Epithelial cell of esophagus (primary cell): ENCODE measurements at regions not wholly inside any gene's neighbourhood (a gene's known extent, or its start where the extent isn't known, plus 50 kb on each side); places are given as distances from the start of the nearest gene placed in this dataset.

Source experiments
- DNase-seq: peaks from one replicate; pipeline ENCODE4 v3.0.0; 2010; ENCODE audit warnings: low read depth
- H3K4me3 ChIP-seq: 2 replicates; pipeline ENCODE4 v1.5.1; 2011; ENCODE audit warnings: mild to moderate bottlenecking, low read length, control low read depth
- TF ChIP-seq, protein P1 (sequence below): IDR thresholded peaks from 2 replicates; pipeline ENCODE4 v1.5.1; 2011; ENCODE audit warnings: low read depth, mild to moderate bottlenecking, low read length, control low read depth, inconsistent platforms; ENCODE audit not compliant: insufficient read depth; ENCODE audit errors: missing control alignments

DNA sequence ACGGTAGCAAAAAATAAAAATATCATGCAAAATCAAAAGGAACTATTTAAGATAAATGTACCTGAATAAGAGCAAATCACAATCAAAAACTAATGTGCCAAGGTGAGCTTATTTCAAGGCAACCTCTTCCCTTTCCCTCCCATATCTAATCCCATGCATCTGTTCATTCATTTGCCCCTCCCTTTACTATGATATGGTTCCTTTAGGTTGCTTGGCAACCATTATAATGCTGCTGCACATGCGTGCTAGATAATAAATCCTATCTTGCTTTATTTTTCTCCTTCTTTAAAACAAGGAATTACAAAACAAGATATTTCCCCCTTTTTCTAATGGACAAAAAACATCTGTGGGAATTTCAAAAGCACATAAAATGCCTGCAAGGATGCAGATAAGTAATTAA lies 318.2 kb upstream of the POU3F2 start:
- TF ChIP-seq, protein P1, sequence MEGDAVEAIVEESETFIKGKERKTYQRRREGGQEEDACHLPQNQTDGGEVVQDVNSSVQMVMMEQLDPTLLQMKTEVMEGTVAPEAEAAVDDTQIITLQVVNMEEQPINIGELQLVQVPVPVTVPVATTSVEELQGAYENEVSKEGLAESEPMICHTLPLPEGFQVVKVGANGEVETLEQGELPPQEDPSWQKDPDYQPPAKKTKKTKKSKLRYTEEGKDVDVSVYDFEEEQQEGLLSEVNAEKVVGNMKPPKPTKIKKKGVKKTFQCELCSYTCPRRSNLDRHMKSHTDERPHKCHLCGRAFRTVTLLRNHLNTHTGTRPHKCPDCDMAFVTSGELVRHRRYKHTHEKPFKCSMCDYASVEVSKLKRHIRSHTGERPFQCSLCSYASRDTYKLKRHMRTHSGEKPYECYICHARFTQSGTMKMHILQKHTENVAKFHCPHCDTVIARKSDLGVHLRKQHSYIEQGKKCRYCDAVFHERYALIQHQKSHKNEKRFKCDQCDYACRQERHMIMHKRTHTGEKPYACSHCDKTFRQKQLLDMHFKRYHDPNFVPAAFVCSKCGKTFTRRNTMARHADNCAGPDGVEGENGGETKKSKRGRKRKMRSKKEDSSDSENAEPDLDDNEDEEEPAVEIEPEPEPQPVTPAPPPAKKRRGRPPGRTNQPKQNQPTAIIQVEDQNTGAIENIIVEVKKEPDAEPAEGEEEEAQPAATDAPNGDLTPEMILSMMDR: no peak
- no peak overlapping the region for H3K4me3 ChIP-seq
- no peak for DNase-seq

DNA sequence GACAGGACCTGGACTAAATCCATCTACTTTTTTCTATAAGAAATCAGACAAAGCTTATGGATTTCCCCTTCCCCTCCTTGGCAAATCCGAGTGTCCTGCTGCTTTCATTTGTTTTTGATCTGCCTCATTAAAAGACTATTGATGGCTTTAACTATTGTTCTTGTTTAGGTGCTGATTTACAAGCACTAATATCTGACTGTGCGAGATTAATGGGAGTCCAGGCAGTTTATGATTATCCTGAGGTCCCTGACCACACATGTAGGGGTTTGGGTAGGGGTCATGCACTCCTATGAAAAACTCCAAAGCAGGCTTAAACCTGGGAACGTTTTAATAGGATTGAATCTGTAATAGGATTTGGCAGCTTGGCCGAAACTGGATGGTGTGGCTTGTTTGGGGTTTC lies 317.5 kb upstream of the POU3F2 start:
- H3K4me3 ChIP-seq: no peak overlapping the region
- TF ChIP-seq, protein P1: no peak
- DNase-seq: no peak

DNA sequence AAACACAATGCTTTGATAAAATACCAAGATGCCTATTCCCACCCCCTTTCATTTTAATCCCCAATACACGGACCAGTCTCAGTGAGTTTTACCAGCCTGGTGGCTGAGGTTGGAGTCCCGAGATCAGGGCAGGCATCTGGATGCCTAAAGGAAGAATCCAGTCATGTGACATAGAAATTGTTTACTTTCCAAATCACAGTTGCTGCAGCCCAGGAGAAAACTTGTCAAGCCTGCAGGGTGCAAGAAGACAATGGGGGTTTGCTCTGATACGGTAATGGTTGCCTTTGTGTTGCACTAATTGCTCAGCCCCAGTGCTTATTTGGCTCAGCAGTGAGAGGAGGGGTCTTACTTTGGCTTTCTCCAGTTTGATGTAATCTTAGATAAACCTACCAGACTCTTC lies 308.5 kb upstream of the POU3F2 start:
- no peak for DNase-seq
- no peak overlapping the region for H3K4me3 ChIP-seq
- TF ChIP-seq, protein P1: no peak

DNA sequence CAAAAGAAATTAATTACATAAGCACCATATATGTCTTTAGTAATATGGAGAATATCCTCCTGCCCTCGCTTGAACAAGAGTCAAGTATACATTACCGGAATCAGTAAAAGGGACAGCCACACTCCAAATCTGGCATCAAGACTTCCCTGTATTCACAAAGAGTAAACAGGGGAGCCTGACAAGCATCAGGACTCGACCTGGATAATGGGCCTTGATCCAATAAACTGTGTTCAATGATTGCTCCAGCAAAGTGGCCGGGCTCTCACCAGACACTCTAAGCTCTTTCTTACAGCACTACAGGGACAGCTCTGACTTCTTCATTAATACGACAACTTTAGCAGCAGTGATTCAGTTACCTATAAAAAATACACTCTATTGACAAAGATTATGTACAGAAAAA lies 307.9 kb upstream of the POU3F2 start:
- H3K4me3 ChIP-seq: no peak overlapping the region
- TF ChIP-seq, protein P1: no peak
- DNase-seq: no peak

DNA sequence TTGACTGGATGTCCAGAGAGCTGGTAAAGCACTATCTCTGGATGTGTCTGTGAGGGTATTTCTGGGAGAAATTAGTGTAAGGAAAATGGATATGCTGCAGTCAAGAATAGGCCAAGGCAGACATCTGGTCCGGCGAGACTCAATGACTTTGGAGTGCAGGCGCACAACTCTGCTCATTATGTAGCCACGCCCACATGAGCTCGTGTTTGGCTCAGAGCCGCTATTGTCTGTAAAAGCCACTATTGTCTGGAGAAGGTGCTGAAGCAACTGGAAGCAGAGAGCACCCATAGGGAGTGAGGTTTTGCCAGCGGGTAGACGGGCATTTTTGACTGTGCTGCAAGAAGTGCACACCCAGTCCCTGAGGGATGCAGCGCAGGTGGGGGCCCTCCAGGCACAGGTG lies 305.0 kb upstream of the POU3F2 start:
- H3K4me3 ChIP-seq: no peak overlapping the region
- DNase-seq: no peak
- TF ChIP-seq, protein P1: no peak

DNA sequence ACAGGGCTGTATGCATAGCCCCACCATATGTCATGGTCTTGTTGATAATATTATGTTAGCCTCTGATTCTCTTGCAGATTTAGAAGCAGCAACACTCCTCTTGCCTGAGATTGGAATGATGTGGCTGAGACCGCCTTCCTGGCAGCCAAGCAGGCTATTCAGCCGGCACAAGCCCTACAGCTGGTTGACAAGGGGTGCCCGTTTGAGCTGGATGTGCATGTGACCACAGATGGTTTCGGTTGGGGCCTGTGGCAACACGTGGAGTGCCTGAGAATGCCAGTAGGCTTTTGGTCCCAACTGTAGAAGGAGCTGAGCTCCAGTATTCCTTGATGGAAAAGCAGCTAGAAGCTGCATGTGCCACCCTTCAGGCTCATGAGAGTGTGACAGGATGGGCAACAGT lies 303.6 kb upstream of the POU3F2 start:
- H3K4me3 ChIP-seq: no peak overlapping the region
- DNase-seq: no peak
- TF ChIP-seq, protein P1: no peak

GRCh38 chr6:98532004-98532403 lies 302.4 kb upstream of the POU3F2 start:
- no peak for DNase-seq
- TF ChIP-seq, protein P1: no peak
- no peak overlapping the region for H3K4me3 ChIP-seq
